ENCODE measurements at regions not wholly inside any gene's neighbourhood (a gene's known extent, or its start where the extent isn't known, plus 50 kb on each side); places are given as distances from the start of the nearest gene placed in this dataset.

DNA sequence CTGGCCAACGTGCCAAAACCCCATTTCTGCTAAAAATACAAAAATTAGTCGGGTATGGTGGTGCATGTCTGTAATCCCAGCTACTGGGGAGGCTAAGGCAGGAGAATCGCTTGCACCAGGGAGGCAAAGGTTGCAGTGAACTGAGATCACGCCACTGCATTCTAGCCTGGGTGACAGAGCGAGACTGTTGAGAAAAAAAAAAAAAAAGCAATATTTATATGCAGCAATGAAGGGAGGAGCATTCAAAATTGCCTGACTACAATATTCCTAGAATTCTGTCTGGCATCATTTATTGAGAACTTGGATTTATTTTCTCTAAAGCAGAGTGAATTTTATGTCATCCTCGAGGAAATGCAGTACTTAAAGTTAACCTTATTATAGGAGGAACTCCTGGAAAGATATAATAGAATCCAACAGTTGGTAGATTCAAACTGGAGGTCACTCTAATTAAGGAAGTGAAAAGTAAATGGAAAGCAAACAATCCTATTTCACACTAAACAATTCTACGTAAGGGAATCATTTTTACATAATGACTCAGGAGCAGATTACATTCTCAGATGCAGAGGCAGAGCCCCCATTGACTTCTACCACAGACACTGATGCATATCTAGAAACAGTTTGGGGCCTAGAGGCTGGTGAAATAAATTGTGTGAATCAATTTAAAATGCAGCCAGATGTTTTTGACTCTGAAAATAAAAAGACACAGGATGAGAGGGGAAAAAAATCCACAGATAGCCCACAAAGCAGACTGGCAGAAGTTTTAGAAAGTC is 82.1 kb upstream of the FHIT start (continued):
- TF ChIP-seq, protein P1, sequence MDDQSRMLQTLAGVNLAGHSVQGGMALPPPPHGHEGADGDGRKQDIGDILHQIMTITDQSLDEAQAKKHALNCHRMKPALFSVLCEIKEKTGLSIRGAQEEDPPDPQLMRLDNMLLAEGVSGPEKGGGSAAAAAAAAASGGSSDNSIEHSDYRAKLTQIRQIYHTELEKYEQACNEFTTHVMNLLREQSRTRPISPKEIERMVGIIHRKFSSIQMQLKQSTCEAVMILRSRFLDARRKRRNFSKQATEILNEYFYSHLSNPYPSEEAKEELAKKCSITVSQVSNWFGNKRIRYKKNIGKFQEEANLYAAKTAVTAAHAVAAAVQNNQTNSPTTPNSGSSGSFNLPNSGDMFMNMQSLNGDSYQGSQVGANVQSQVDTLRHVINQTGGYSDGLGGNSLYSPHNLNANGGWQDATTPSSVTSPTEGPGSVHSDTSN (IDR thresholded peaks at IDR 0.05), result no peak
- TF ChIP-seq SMC3 (IDR thresholded peaks at IDR 0.05; ENCODE audit: low read depth, low read length) (no peak), RCOR1 (IDR thresholded peaks at IDR 0.05; ENCODE audit: low read length) (peak; percentile 97), ELF1 (IDR thresholded peaks at IDR 0.05) (no peak), NFIC (IDR thresholded peaks at IDR 0.05; ENCODE audit: borderline replicate concordance) (no peak), GATA2 (CRISPR knock-in tag; IDR thresholded peaks at IDR 0.05) (peak; percentile 94), TEAD4 (IDR thresholded peaks at IDR 0.05; ENCODE audit: borderline replicate concordance, insufficient read depth) (no peak), FOXM1 (IDR thresholded peaks at IDR 0.05; ENCODE audit: low read depth) (no peak)
- TF ChIP-seq, protein P2, sequence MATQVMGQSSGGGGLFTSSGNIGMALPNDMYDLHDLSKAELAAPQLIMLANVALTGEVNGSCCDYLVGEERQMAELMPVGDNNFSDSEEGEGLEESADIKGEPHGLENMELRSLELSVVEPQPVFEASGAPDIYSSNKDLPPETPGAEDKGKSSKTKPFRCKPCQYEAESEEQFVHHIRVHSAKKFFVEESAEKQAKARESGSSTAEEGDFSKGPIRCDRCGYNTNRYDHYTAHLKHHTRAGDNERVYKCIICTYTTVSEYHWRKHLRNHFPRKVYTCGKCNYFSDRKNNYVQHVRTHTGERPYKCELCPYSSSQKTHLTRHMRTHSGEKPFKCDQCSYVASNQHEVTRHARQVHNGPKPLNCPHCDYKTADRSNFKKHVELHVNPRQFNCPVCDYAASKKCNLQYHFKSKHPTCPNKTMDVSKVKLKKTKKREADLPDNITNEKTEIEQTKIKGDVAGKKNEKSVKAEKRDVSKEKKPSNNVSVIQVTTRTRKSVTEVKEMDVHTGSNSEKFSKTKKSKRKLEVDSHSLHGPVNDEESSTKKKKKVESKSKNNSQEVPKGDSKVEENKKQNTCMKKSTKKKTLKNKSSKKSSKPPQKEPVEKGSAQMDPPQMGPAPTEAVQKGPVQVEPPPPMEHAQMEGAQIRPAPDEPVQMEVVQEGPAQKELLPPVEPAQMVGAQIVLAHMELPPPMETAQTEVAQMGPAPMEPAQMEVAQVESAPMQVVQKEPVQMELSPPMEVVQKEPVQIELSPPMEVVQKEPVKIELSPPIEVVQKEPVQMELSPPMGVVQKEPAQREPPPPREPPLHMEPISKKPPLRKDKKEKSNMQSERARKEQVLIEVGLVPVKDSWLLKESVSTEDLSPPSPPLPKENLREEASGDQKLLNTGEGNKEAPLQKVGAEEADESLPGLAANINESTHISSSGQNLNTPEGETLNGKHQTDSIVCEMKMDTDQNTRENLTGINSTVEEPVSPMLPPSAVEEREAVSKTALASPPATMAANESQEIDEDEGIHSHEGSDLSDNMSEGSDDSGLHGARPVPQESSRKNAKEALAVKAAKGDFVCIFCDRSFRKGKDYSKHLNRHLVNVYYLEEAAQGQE (IDR thresholded peaks at IDR 0.05; ENCODE audit: low read depth, low read length), result no peak
- TF ChIP-seq, protein P3, sequence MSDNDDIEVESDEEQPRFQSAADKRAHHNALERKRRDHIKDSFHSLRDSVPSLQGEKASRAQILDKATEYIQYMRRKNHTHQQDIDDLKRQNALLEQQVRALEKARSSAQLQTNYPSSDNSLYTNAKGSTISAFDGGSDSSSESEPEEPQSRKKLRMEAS (IDR thresholded peaks at IDR 0.05; ENCODE audit: low read depth), result no peak
- TF ChIP-seq, protein P4, sequence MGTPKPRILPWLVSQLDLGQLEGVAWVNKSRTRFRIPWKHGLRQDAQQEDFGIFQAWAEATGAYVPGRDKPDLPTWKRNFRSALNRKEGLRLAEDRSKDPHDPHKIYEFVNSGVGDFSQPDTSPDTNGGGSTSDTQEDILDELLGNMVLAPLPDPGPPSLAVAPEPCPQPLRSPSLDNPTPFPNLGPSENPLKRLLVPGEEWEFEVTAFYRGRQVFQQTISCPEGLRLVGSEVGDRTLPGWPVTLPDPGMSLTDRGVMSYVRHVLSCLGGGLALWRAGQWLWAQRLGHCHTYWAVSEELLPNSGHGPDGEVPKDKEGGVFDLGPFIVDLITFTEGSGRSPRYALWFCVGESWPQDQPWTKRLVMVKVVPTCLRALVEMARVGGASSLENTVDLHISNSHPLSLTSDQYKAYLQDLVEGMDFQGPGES (IDR thresholded peaks at IDR 0.05; ENCODE audit: low read depth, low read length), result no peak
- TF ChIP-seq, protein P5, sequence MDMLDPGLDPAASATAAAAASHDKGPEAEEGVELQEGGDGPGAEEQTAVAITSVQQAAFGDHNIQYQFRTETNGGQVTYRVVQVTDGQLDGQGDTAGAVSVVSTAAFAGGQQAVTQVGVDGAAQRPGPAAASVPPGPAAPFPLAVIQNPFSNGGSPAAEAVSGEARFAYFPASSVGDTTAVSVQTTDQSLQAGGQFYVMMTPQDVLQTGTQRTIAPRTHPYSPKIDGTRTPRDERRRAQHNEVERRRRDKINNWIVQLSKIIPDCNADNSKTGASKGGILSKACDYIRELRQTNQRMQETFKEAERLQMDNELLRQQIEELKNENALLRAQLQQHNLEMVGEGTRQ (IDR thresholded peaks at IDR 0.05; ENCODE audit: borderline replicate concordance, low read depth, low read length), result no peak

DNA sequence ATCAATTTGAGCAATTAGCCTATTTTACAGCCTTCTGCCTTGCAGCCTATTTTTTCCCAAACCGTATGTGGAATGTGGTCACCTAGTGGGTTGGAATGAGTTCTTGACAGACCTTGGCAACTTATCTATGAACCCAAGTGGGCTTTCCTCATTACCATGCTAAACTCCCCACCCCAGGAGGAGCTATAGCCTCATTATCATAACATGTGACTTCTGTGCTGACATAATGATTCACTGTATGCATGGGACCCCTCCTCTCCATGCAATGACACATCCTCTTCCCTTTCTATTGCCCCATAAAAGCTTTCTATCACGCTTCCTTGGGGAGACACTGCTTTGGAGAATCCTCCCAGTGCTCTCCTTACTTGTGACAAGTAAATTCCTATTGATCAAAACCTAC is 83.5 kb upstream of the FHIT start:
- Histone ChIP-seq H3K4me1 (ENCODE audit: control insufficient read depth in 1 of 2, insufficient read depth in 2 of 2, low read depth in 1 of 2, low read length in 1 of 2) (peaks cover 0 to 5% of the 10 kb centered on the region in 2 experiments; a peak in 2 of 4 replicates), H3K27ac (ENCODE audit: low read depth in 2 of 2, low read length in 1 of 2) (no peak overlapping the region), H3K4me3 (ENCODE audit: low read depth in 2 of 2, low read length in 1 of 2) (no peak overlapping the region), H3F3A (replicated peaks; ENCODE audit: insufficient read depth) (no peaks in the 10 kb centered on the region), H3K36me3 (replicated peaks in 1 of 2; ENCODE audit: control insufficient read depth in 1 of 2, insufficient read depth in 2 of 2, low read length in 1 of 2) (no peaks in the 10 kb centered on the region), H3K9me3 (no peaks in the 10 kb centered on the region), H3K79me2 (ENCODE audit: insufficient read depth) (no peaks in the 10 kb centered on the region), H3K9ac (no peak overlapping the region), H2AFZ (ENCODE audit: low read depth) (no peak overlapping the region), H3K4me2 (no peak overlapping the region), H3K27me3 (ENCODE audit: insufficient read depth) (no peaks in the 10 kb centered on the region), H4K20me1 (ENCODE audit: insufficient read depth) (no peaks in the 10 kb centered on the region), H3K9me2 (no peaks in the 10 kb centered on the region)
- ChIA-PET POLR2A (no interaction called here), CTCF (interaction anchor here (1.3 kb wide), 1 partner anchor 46 kb away, joined by 3 read pairs; no protein-coding TSS in a partner anchor)
- TF ChIP-seq ELF1 (IDR thresholded peaks at IDR 0.05) (no peak), MXI1 (IDR thresholded peaks at IDR 0.05; ENCODE audit: low read depth, low read length) (no peak), RCOR1 (IDR thresholded peaks at IDR 0.05; ENCODE audit: low read length) (no peak)
- TF ChIP-seq, protein P6, sequence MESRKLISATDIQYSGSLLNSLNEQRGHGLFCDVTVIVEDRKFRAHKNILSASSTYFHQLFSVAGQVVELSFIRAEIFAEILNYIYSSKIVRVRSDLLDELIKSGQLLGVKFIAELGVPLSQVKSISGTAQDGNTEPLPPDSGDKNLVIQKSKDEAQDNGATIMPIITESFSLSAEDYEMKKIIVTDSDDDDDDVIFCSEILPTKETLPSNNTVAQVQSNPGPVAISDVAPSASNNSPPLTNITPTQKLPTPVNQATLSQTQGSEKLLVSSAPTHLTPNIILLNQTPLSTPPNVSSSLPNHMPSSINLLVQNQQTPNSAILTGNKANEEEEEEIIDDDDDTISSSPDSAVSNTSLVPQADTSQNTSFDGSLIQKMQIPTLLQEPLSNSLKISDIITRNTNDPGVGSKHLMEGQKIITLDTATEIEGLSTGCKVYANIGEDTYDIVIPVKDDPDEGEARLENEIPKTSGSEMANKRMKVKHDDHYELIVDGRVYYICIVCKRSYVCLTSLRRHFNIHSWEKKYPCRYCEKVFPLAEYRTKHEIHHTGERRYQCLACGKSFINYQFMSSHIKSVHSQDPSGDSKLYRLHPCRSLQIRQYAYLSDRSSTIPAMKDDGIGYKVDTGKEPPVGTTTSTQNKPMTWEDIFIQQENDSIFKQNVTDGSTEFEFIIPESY (IDR thresholded peaks at IDR 0.05; ENCODE audit: borderline replicate concordance, low read depth), result no peak
- 63% methylated on average over 2 of the region's 2 CpGs for WGBS (ENCODE audit: low lambda C conversion rate)
- no peak for DNase-seq
